ENCODE measurements at regions not wholly inside any gene's neighbourhood (a gene's known extent, or its start where the extent isn't known, plus 50 kb on each side); places are given as distances from the start of the nearest gene placed in this dataset.

- ChIA-PET CTCF (no interaction called here), POLR2A (no interaction called here)
- H3K4me1 ChIP-seq (ENCODE audit: control insufficient read depth, extremely low read depth, insufficient read depth, low read length) = no peaks in the 10 kb centered on the region
- H3K4me2 ChIP-seq (ENCODE audit: insufficient read depth, low read length) = no peak overlapping the region
- intact Hi-C loops (cut with micrococcal nuclease) = no loop called here
- no peaks in the 10 kb centered on the region for H3K9me1 ChIP-seq (replicated peaks; ENCODE audit: control insufficient read depth, extremely low read depth, insufficient read depth, low read length)
- no peaks in the 10 kb centered on the region for H3K36me3 ChIP-seq (ENCODE audit: control insufficient read depth in 2 of 2, extremely low read depth in 1 of 2, insufficient read depth in 2 of 2, low read length in 2 of 2)
- H3K27me3 ChIP-seq (ENCODE audit: control insufficient read depth in 2 of 2, insufficient read depth in 2 of 2, low read length in 2 of 2) = no peaks in the 10 kb centered on the region
- H3K9ac ChIP-seq (replicated peaks; ENCODE audit: extremely low read depth, insufficient read depth, low read length) = no peak overlapping the region
- DNase-seq (ENCODE audit: low read depth, low spot score) (no peak), FAIRE-seq (no peak)
- no peak overlapping the region for H3K4me3 ChIP-seq (replicated peaks in 1 of 3; ENCODE audit: insufficient read depth in 1 of 3, low read depth in 1 of 3, low read length in 3 of 3)
- H4K20me1 ChIP-seq (replicated peaks; ENCODE audit: control insufficient read depth, extremely low read depth, insufficient read depth, low read length) = no peaks in the 10 kb centered on the region
- H2AFZ ChIP-seq (ENCODE audit: low read depth, low read length) = no peak overlapping the region
- H3K27ac ChIP-seq (ENCODE audit: insufficient read depth, low read depth, low read length) = no peak overlapping the region
- H3K79me2 ChIP-seq (ENCODE audit: control insufficient read depth, insufficient read depth, low read length) = no peaks in the 10 kb centered on the region
- TF ChIP-seq POLR2AphosphoS5 (IDR thresholded peaks at IDR 0.05; ENCODE audit: insufficient read depth, low read depth, low read length) (no peak), MYC (IDR thresholded peaks at IDR 0.05; ENCODE audit: low read depth, low read length) (no peak)
- dilution Hi-C loops (cut with MboI; ENCODE audit: extremely low pct_ligation_motif_present, low sequenced_read_pairs) = no loop called here
- H3K9me3 ChIP-seq (replicated peaks; ENCODE audit: control insufficient read depth, insufficient read depth, low read length) = no peaks in the 10 kb centered on the region
- no TSS peak for BruUV-seq (replicated peaks)
Observed at GRCh38 chr1:104905322-104905721, 1155.6 kb downstream of the AMY1C start.

- Histone ChIP-seq H3K9me1 (replicated peaks; ENCODE audit: control insufficient read depth, extremely low read depth, insufficient read depth, low read length) (no peaks in the 10 kb centered on the region), H4K20me1 (replicated peaks; ENCODE audit: control insufficient read depth, extremely low read depth, insufficient read depth, low read length) (no peaks in the 10 kb centered on the region), H3K9ac (replicated peaks; ENCODE audit: extremely low read depth, insufficient read depth, low read length) (no peak overlapping the region), H3K9me3 (replicated peaks; ENCODE audit: control insufficient read depth, insufficient read depth, low read length) (no peaks in the 10 kb centered on the region), H3K27ac (ENCODE audit: insufficient read depth, low read depth, low read length) (no peak overlapping the region), H3K27me3 (ENCODE audit: control insufficient read depth in 2 of 2, insufficient read depth in 2 of 2, low read length in 2 of 2) (no peaks in the 10 kb centered on the region), H3K4me1 (ENCODE audit: control insufficient read depth, extremely low read depth, insufficient read depth, low read length) (no peaks in the 10 kb centered on the region), H3K79me2 (ENCODE audit: control insufficient read depth, insufficient read depth, low read length) (no peaks in the 10 kb centered on the region), H3K36me3 (ENCODE audit: control insufficient read depth in 2 of 2, extremely low read depth in 1 of 2, insufficient read depth in 2 of 2, low read length in 2 of 2) (no peaks in the 10 kb centered on the region), H3K4me2 (ENCODE audit: insufficient read depth, low read length) (no peak overlapping the region), H3K4me3 (replicated peaks in 1 of 3; ENCODE audit: insufficient read depth in 1 of 3, low read depth in 1 of 3, low read length in 3 of 3) (no peak overlapping the region), H2AFZ (ENCODE audit: low read depth, low read length) (no peak overlapping the region)
- no peak for FAIRE-seq
- CTCF ChIA-PET = no interaction called here
- TF ChIP-seq POLR2A (IDR thresholded peaks at IDR 0.05; ENCODE audit: low read depth, low read length) (no peak), FOS (IDR thresholded peaks at IDR 0.05; ENCODE audit: borderline replicate concordance, insufficient read depth, low read length) (no peak), MYC (IDR thresholded peaks at IDR 0.05; ENCODE audit: low read depth, low read length) (no peak), MAX (IDR thresholded peaks at IDR 0.05; ENCODE audit: insufficient read depth, insufficient read length) (no peak), GATA2 (IDR thresholded peaks at IDR 0.05; ENCODE audit: insufficient read depth, insufficient read length, low read depth, low read length) (no peak), POLR2AphosphoS5 (IDR thresholded peaks at IDR 0.05; ENCODE audit: insufficient read depth, low read depth, low read length) (no peak), EZH2 (IDR thresholded peaks at IDR 0.05; ENCODE audit: borderline replicate concordance, low read depth, low read length, severe bottlenecking) (no peak), JUN (IDR thresholded peaks at IDR 0.05; ENCODE audit: borderline replicate concordance, insufficient read depth, insufficient read length, low read depth) (no peak), CTCF (IDR thresholded peaks at IDR 0.05; ENCODE audit: extremely low read depth in 1 of 2, insufficient read depth in 1 of 2, low read depth in 1 of 2, low read length in 2 of 2) (no peak)
- dilution Hi-C loops (cut with MboI; ENCODE audit: extremely low pct_ligation_motif_present, low sequenced_read_pairs) (no loop called here), intact Hi-C loops (cut with micrococcal nuclease) (no loop called here)
- POLR2A ChIA-PET = no interaction called here
- DNase-seq (ENCODE audit: low read depth, low spot score) = no peak
- no TSS peak for BruUV-seq (replicated peaks)
Observed at GRCh38 chr1:104906141-104906540, 1156.4 kb downstream of the AMY1C start.

Measured in endothelial cell of umbilical vein (primary cell).